ENCODE measurements at regions not wholly inside any gene's neighbourhood (a gene's known extent, or its start where the extent isn't known, plus 50 kb on each side); places are given as distances from the start of the nearest gene placed in this dataset.
"Not testable (repeated sequence)": the region's sequence is repeated elsewhere in the genome, so short reads cannot be mapped to it uniquely, and the experiment has no call there.

GRCh38 chr11:134967746-134968145 is 555.7 kb upstream of the B3GAT1 start:
- CTCF ChIA-PET: no interaction called here
- no peak for DNase-seq (ENCODE audit: extremely low spot score)
- no peak for TF ChIP-seq FOXM1 (IDR thresholded peaks at IDR 0.05; ENCODE audit: borderline replicate concordance)
- no peak for TF ChIP-seq ELF4 (IDR thresholded peaks at IDR 0.05)
- no peak for TF ChIP-seq PKNOX1 (IDR thresholded peaks at IDR 0.05)
- TF ChIP-seq FOXK2 (IDR thresholded peaks at IDR 0.05): no peak
- TF ChIP-seq SP1 (IDR thresholded peaks at IDR 0.05): no peak
- TF ChIP-seq TARDBP (IDR thresholded peaks at IDR 0.05): no peak
- TF ChIP-seq NFRKB (IDR thresholded peaks at IDR 0.05): no peak
- POLR2A ChIA-PET: no interaction called here

GRCh38 chr11:134961386-134961785 is 549.3 kb upstream of the B3GAT1 start:
- CTCF ChIA-PET; DNase-seq (ENCODE audit: extremely low spot score): not testable (repeated sequence)

GRCh38 chr11:134958870-134959269 is 546.8 kb upstream of the B3GAT1 start:
- TF ChIP-seq PKNOX1 (IDR thresholded peaks at IDR 0.05) (no peak), LEF1 (IDR thresholded peaks at IDR 0.05; ENCODE audit: borderline replicate concordance) (no peak), ARNT (IDR thresholded peaks at IDR 0.05) (no peak), HDGF (IDR thresholded peaks at IDR 0.05; ENCODE audit: borderline replicate concordance) (no peak), SUZ12 (IDR thresholded peaks at IDR 0.05) (no peak), ELF4 (IDR thresholded peaks at IDR 0.05) (no peak), L3MBTL2 (conservative IDR thresholded peaks at IDR 0.05) (no peak), CTBP1 (IDR thresholded peaks at IDR 0.05; ENCODE audit: borderline replicate concordance) (no peak), TARDBP (IDR thresholded peaks at IDR 0.05) (no peak), SP1 (IDR thresholded peaks at IDR 0.05) (no peak), ZNF384 (IDR thresholded peaks at IDR 0.05) (no peak), FOXK2 (IDR thresholded peaks at IDR 0.05) (no peak), FOXM1 (IDR thresholded peaks at IDR 0.05; ENCODE audit: borderline replicate concordance) (no peak), BHLHE40 (IDR thresholded peaks at IDR 0.05; ENCODE audit: borderline replicate concordance) (no peak), FOXA1 (IDR thresholded peaks at IDR 0.05) (no peak), NFRKB (IDR thresholded peaks at IDR 0.05) (no peak)
- no peak for DNase-seq (ENCODE audit: extremely low spot score)
- CTCF ChIA-PET: no interaction called here
- POLR2A ChIA-PET: no interaction called here

More at GRCh38 chr11:134961386-134961785, 549.3 kb upstream of the B3GAT1 start:
- POLR2A ChIA-PET: not testable (repeated sequence)

- ChIA-PET POLR2A (no interaction called here), CTCF (no interaction called here)
- DNase-seq (ENCODE audit: extremely low spot score): no peak
- TF ChIP-seq FOXK2 (IDR thresholded peaks at IDR 0.05) (no peak), FOXA1 (IDR thresholded peaks at IDR 0.05) (no peak), ZNF384 (IDR thresholded peaks at IDR 0.05) (no peak), CTBP1 (IDR thresholded peaks at IDR 0.05; ENCODE audit: borderline replicate concordance) (no peak), TARDBP (IDR thresholded peaks at IDR 0.05) (no peak), HDGF (IDR thresholded peaks at IDR 0.05; ENCODE audit: borderline replicate concordance) (no peak), LEF1 (IDR thresholded peaks at IDR 0.05; ENCODE audit: borderline replicate concordance) (no peak), L3MBTL2 (conservative IDR thresholded peaks at IDR 0.05) (no peak), ELF4 (IDR thresholded peaks at IDR 0.05) (no peak), PKNOX1 (IDR thresholded peaks at IDR 0.05) (no peak), NFRKB (IDR thresholded peaks at IDR 0.05) (no peak), BHLHE40 (IDR thresholded peaks at IDR 0.05; ENCODE audit: borderline replicate concordance) (no peak), ARNT (IDR thresholded peaks at IDR 0.05) (no peak), SP1 (IDR thresholded peaks at IDR 0.05) (no peak)
Observed at GRCh38 chr11:134958336-134958640, 546.2 kb upstream of the B3GAT1 start.

- CTCF ChIA-PET: no interaction called here
- POLR2A ChIA-PET: no interaction called here
- no peak for DNase-seq (ENCODE audit: extremely low spot score)
- TF ChIP-seq ZNF384 (IDR thresholded peaks at IDR 0.05) (no peak), ARNT (IDR thresholded peaks at IDR 0.05) (no peak), FOXA1 (IDR thresholded peaks at IDR 0.05) (no peak), FOXM1 (IDR thresholded peaks at IDR 0.05; ENCODE audit: borderline replicate concordance) (no peak), NFRKB (IDR thresholded peaks at IDR 0.05) (no peak), CTBP1 (IDR thresholded peaks at IDR 0.05; ENCODE audit: borderline replicate concordance) (no peak), HDGF (IDR thresholded peaks at IDR 0.05; ENCODE audit: borderline replicate concordance) (no peak), BHLHE40 (IDR thresholded peaks at IDR 0.05; ENCODE audit: borderline replicate concordance) (no peak), L3MBTL2 (conservative IDR thresholded peaks at IDR 0.05) (no peak), ELF4 (IDR thresholded peaks at IDR 0.05) (no peak)
Observed at GRCh38 chr11:134957540-134958335, 545.7 kb upstream of the B3GAT1 start.

GRCh38 chr11:134956450-134957210 is 544.6 kb upstream of the B3GAT1 start:
- TF ChIP-seq ELF4 (IDR thresholded peaks at IDR 0.05) (no peak), PKNOX1 (IDR thresholded peaks at IDR 0.05) (no peak), FOXM1 (IDR thresholded peaks at IDR 0.05; ENCODE audit: borderline replicate concordance) (no peak), BHLHE40 (IDR thresholded peaks at IDR 0.05; ENCODE audit: borderline replicate concordance) (no peak), L3MBTL2 (conservative IDR thresholded peaks at IDR 0.05) (no peak), SUZ12 (IDR thresholded peaks at IDR 0.05) (no peak), LEF1 (IDR thresholded peaks at IDR 0.05; ENCODE audit: borderline replicate concordance) (no peak), ZNF384 (IDR thresholded peaks at IDR 0.05) (no peak)
- POLR2A ChIA-PET: no interaction called here
- CTCF ChIA-PET: no interaction called here
- DNase-seq (ENCODE audit: extremely low spot score): no peak

- DNase-seq (ENCODE audit: extremely low spot score); POLR2A ChIA-PET; CTCF ChIA-PET: not testable (repeated sequence)
Observed at GRCh38 chr11:134955970-134956369, 543.9 kb upstream of the B3GAT1 start.
